SK-N-SH (cell line): ENCODE measurements at regions not wholly inside any gene's neighbourhood (a gene's known extent, or its start where the extent isn't known, plus 50 kb on each side); places are given as distances from the start of the nearest gene placed in this dataset.

Source experiments
- CTCF ChIA-PET: fragments of 300-600, 350-600 bp; formaldehyde crosslinking; extraction: SDS; loops from one replicate; lab custom pipeline; 2021; lab: Yijun Ruan, JAX
- POLR2A ChIA-PET: fragments of 350-600 bp; sonication (Branson Sonifier 250); formaldehyde crosslinking; extraction: SDS; loops from one replicate; lab custom pipeline; 2020; ENCODE audit warnings: antibody characterized with exemption, inconsistent platforms; lab: Yijun Ruan, JAX
- DNase-seq: peaks from one replicate; pipeline ENCODE4 v3.0.0; 2012
- H2AFZ ChIP-seq: fragments of 200-600 bp; sonication (generic); 2 replicates; pipeline ENCODE4 v1.8.1; 2016; ENCODE audit warnings: antibody characterized with exemption, mild to moderate bottlenecking, low read depth
- H3F3A ChIP-seq: fragments of 200-600 bp; sonication (generic); replicated peaks from 2 replicates; pipeline ENCODE3; 2016; ENCODE audit warnings: antibody characterized with exemption, mild to moderate bottlenecking; ENCODE audit not compliant: insufficient read depth
- H3K27ac ChIP-seq, 2 experiments: fragments of 200-500 bp in 1 of 2; fragments of 200-600 bp in 1 of 2; sonication (Bioruptor generic) in 1 of 2; sonication (generic), shearing (Covaris generic) in 1 of 2; 2 replicates each; pipeline versions ENCODE4 v1.5.1 to v1.6.1; 2014 to 2016; ENCODE audit warnings: low read depth in 2 of 2, inconsistent platforms in 1 of 2, low read length in 1 of 2, mild to moderate bottlenecking in 1 of 2, mixed read lengths in 1 of 2
- H3K27me3 ChIP-seq: fragments of 200-600 bp; sonication (generic), shearing (Covaris generic); 2 replicates; pipeline ENCODE4 v1.6.1; 2016; ENCODE audit warnings: mixed run types; ENCODE audit not compliant: insufficient read depth
- H3K36me3 ChIP-seq, 2 experiments: fragments of 200-500 bp in 1 of 2; fragments of 200-600 bp in 1 of 2; sonication (Bioruptor generic) in 1 of 2; sonication (generic) in 1 of 2; replicated peaks in 1 of 2; 2 replicates each; pipeline versions ENCODE3 to v1.5.1; 2014 to 2016; ENCODE audit warnings: low read length in 1 of 2, mild to moderate bottlenecking in 1 of 2; ENCODE audit not compliant: insufficient read depth in 2 of 2, control insufficient read depth in 1 of 2
- H3K4me1 ChIP-seq, 2 experiments: fragments of 200-500 bp in 1 of 2; fragments of 200-600 bp in 1 of 2; sonication (Bioruptor generic) in 1 of 2; sonication (generic), shearing (Covaris generic) in 1 of 2; 2 replicates each; pipeline versions ENCODE4 v1.5.1 to v1.6.1; 2014 to 2016; ENCODE audit warnings: low read depth in 1 of 2, low read length in 1 of 2, mixed run types in 1 of 2; ENCODE audit not compliant: insufficient read depth in 2 of 2, control insufficient read depth in 1 of 2
- H3K4me2 ChIP-seq: fragments of 200-600 bp; sonication (generic), shearing (Covaris generic); 2 replicates; pipeline ENCODE4 v1.6.1; 2017; ENCODE audit warnings: mixed run types
- H3K4me3 ChIP-seq, 2 experiments: fragments of 200-500 bp in 1 of 2; fragments of 200-600 bp in 1 of 2; sonication (Bioruptor generic) in 1 of 2; sonication (generic), shearing (Covaris generic) in 1 of 2; 2 replicates each; pipeline versions ENCODE4 v1.5.1 to v1.8.1; 2014 to 2016; ENCODE audit warnings: low read depth in 2 of 2, inconsistent platforms in 1 of 2, low read length in 1 of 2, mild to moderate bottlenecking in 1 of 2, mixed read lengths in 1 of 2, moderate library complexity in 1 of 2
- H3K79me2 ChIP-seq: fragments of 200-600 bp; sonication (generic); 2 replicates; pipeline ENCODE4 v1.8.1; 2017; ENCODE audit warnings: mild to moderate bottlenecking; ENCODE audit not compliant: insufficient read depth
- H3K9ac ChIP-seq: fragments of 200-600 bp; sonication (generic); 2 replicates; pipeline ENCODE4 v1.6.1; 2017; ENCODE audit warnings: mixed run types
- H3K9me2 ChIP-seq: fragments of 200-600 bp; sonication (generic); 2 replicates; pipeline ENCODE4 v1.6.1; 2017; ENCODE audit warnings: mixed run types
- H3K9me3 ChIP-seq: fragments of 200-600 bp; sonication (generic); 2 replicates; pipeline ENCODE4 v1.6.1; 2017; ENCODE audit warnings: mixed run types, mild to moderate bottlenecking, moderate library complexity
- H4K20me1 ChIP-seq: fragments of 200-600 bp; sonication (generic); 2 replicates; pipeline ENCODE4 v1.6.1; 2017; ENCODE audit warnings: mild to moderate bottlenecking, mixed run types; ENCODE audit not compliant: insufficient read depth
- EZH2phosphoT487 ChIP-seq: fragments of 200-600 bp; sonication (generic); IDR thresholded peaks from 2 replicates; pipeline ENCODE4 v1.6.1; 2017; ENCODE audit warnings: low read depth, mixed run types, mild to moderate bottlenecking, antibody characterized with exemption, moderate library complexity, borderline replicate concordance
- FOSL2 ChIP-seq: IDR thresholded peaks from 2 replicates; pipeline ENCODE4 v1.4.0; 2012; ENCODE audit warnings: low read depth, mild to moderate bottlenecking, moderate library complexity, borderline replicate concordance
- FOXJ3 ChIP-seq: sonication (generic); formaldehyde crosslinking; IDR thresholded peaks from 2 replicates; pipeline ENCODE4 v1.5.1; 2020; ENCODE audit warnings: mild to moderate bottlenecking, missing genetic modification reagents
- NFIC ChIP-seq: IDR thresholded peaks from 2 replicates; pipeline ENCODE4 v1.4.0; 2012; ENCODE audit warnings: borderline replicate concordance
- NRF1 ChIP-seq: IDR thresholded peaks from 2 replicates; pipeline ENCODE4 v1.6.1; 2012; ENCODE audit warnings: low read depth, mild to moderate bottlenecking, low read length
- RAD21 ChIP-seq: IDR thresholded peaks from 2 replicates; pipeline ENCODE4 v1.6.1; 2012; ENCODE audit warnings: mild to moderate bottlenecking, low read length
- RFX5 ChIP-seq: IDR thresholded peaks from 2 replicates; pipeline ENCODE4 v1.6.1; 2012; ENCODE audit warnings: mild to moderate bottlenecking, improper control_type of control experiment, low read length
- SIN3A ChIP-seq: IDR thresholded peaks from 2 replicates; pipeline ENCODE4 v1.6.1; 2012; ENCODE audit warnings: low read depth, mild to moderate bottlenecking, low read length, moderate library complexity, borderline replicate concordance
- SMC3 ChIP-seq: IDR thresholded peaks from 2 replicates; pipeline ENCODE4 v1.6.1; 2012; ENCODE audit warnings: low read depth, low read length, improper control_type of control experiment
- WGBS: methylation state at CpG from one replicate; pipeline ENCODE4 v1.1.6; 2017; ENCODE audit warnings: low lambda C conversion rate; 5-methylcytosine and 5-hydroxymethylcytosine counted together
- TF ChIP-seq, protein P1 (sequence below): IDR thresholded peaks from 2 replicates; pipeline ENCODE4 v1.4.0; 2012; ENCODE audit warnings: low read depth
- TF ChIP-seq, protein P2 (sequence below): fragments of 150-350 bp; IDR thresholded peaks from 2 replicates; pipeline ENCODE4 v1.6.1; 2017; ENCODE audit warnings: antibody characterized with exemption, low read length, low read depth, borderline replicate concordance
- TF ChIP-seq, protein P3 (sequence below): IDR thresholded peaks from 2 replicates; pipeline ENCODE4 v1.4.0; 2012; ENCODE audit warnings: low read depth, borderline replicate concordance
- TF ChIP-seq, protein P4 (sequence below): IDR thresholded peaks from 2 replicates; pipeline ENCODE4 v1.6.1; 2012; ENCODE audit warnings: mild to moderate bottlenecking, low read depth, low read length, moderate library complexity
- TF ChIP-seq, protein P5 (sequence below): fragments of 200-600 bp; sonication (generic); IDR thresholded peaks from 2 replicates; pipeline ENCODE4 v1.6.1; 2017; ENCODE audit warnings: antibody characterized with exemption, mild to moderate bottlenecking, moderate library complexity
- TF ChIP-seq, protein P6 (sequence below): fragments of 150-350 bp; IDR thresholded peaks from 2 replicates; pipeline ENCODE4 v1.6.1; 2016; ENCODE audit warnings: mild to moderate bottlenecking, low read depth, low read length

DNA sequence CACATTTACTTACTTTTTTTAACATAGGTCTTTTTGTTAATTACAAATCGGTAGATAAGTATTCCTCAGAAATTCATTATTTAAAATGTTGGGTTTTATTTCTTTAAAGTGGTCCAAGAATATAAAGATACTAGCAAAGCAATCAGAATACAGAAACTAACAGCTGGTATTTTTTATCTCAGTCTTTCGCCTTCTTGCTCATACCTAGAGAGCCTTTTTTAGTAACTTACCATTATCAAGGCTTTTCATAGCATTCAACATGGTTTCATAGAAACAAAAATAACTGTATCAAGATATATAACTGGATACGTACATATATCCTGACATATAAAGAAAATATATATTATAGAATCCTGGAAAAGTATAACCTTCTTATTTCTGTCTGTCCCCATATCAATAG is 227.8 kb upstream of the MIR17HG start:
- Histone ChIP-seq H3K4me2 (no peak overlapping the region), H4K20me1 (no peaks in the 10 kb centered on the region), H3K9ac (no peak overlapping the region), H3K79me2 (no peaks in the 10 kb centered on the region), H3K27me3 (no peaks in the 10 kb centered on the region), H3K4me1 (no peaks in the 10 kb centered on the region), H3K27ac (no peak overlapping the region), H3F3A (no peaks in the 10 kb centered on the region), H3K4me3 (no peak overlapping the region), H2AFZ (no peak overlapping the region), H3K9me2 (no peaks in the 10 kb centered on the region), H3K36me3 (no peaks in the 10 kb centered on the region), H3K9me3 (no peaks in the 10 kb centered on the region)
- CTCF ChIA-PET: no interaction called here
- POLR2A ChIA-PET: no interaction called here
- DNase-seq: no peak
- WGBS: 51% methylated on average over 3 of the region's 3 CpGs
- TF ChIP-seq FOXJ3 (no peak), NFIC (no peak), SMC3 (no peak), SIN3A (no peak), FOSL2 (no peak), RFX5 (no peak), NRF1 (no peak), RAD21 (no peak), EZH2phosphoT487 (no peak)
- TF ChIP-seq, protein P1, sequence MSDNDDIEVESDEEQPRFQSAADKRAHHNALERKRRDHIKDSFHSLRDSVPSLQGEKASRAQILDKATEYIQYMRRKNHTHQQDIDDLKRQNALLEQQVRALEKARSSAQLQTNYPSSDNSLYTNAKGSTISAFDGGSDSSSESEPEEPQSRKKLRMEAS: no peak
- TF ChIP-seq, protein P2, sequence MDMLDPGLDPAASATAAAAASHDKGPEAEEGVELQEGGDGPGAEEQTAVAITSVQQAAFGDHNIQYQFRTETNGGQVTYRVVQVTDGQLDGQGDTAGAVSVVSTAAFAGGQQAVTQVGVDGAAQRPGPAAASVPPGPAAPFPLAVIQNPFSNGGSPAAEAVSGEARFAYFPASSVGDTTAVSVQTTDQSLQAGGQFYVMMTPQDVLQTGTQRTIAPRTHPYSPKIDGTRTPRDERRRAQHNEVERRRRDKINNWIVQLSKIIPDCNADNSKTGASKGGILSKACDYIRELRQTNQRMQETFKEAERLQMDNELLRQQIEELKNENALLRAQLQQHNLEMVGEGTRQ: no peak
- TF ChIP-seq, protein P3, sequence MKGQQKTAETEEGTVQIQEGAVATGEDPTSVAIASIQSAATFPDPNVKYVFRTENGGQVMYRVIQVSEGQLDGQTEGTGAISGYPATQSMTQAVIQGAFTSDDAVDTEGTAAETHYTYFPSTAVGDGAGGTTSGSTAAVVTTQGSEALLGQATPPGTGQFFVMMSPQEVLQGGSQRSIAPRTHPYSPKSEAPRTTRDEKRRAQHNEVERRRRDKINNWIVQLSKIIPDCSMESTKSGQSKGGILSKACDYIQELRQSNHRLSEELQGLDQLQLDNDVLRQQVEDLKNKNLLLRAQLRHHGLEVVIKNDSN: no peak
- TF ChIP-seq, protein P4, sequence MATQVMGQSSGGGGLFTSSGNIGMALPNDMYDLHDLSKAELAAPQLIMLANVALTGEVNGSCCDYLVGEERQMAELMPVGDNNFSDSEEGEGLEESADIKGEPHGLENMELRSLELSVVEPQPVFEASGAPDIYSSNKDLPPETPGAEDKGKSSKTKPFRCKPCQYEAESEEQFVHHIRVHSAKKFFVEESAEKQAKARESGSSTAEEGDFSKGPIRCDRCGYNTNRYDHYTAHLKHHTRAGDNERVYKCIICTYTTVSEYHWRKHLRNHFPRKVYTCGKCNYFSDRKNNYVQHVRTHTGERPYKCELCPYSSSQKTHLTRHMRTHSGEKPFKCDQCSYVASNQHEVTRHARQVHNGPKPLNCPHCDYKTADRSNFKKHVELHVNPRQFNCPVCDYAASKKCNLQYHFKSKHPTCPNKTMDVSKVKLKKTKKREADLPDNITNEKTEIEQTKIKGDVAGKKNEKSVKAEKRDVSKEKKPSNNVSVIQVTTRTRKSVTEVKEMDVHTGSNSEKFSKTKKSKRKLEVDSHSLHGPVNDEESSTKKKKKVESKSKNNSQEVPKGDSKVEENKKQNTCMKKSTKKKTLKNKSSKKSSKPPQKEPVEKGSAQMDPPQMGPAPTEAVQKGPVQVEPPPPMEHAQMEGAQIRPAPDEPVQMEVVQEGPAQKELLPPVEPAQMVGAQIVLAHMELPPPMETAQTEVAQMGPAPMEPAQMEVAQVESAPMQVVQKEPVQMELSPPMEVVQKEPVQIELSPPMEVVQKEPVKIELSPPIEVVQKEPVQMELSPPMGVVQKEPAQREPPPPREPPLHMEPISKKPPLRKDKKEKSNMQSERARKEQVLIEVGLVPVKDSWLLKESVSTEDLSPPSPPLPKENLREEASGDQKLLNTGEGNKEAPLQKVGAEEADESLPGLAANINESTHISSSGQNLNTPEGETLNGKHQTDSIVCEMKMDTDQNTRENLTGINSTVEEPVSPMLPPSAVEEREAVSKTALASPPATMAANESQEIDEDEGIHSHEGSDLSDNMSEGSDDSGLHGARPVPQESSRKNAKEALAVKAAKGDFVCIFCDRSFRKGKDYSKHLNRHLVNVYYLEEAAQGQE: no peak
- TF ChIP-seq, protein P5, sequence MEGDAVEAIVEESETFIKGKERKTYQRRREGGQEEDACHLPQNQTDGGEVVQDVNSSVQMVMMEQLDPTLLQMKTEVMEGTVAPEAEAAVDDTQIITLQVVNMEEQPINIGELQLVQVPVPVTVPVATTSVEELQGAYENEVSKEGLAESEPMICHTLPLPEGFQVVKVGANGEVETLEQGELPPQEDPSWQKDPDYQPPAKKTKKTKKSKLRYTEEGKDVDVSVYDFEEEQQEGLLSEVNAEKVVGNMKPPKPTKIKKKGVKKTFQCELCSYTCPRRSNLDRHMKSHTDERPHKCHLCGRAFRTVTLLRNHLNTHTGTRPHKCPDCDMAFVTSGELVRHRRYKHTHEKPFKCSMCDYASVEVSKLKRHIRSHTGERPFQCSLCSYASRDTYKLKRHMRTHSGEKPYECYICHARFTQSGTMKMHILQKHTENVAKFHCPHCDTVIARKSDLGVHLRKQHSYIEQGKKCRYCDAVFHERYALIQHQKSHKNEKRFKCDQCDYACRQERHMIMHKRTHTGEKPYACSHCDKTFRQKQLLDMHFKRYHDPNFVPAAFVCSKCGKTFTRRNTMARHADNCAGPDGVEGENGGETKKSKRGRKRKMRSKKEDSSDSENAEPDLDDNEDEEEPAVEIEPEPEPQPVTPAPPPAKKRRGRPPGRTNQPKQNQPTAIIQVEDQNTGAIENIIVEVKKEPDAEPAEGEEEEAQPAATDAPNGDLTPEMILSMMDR: no peak
- TF ChIP-seq, protein P6, sequence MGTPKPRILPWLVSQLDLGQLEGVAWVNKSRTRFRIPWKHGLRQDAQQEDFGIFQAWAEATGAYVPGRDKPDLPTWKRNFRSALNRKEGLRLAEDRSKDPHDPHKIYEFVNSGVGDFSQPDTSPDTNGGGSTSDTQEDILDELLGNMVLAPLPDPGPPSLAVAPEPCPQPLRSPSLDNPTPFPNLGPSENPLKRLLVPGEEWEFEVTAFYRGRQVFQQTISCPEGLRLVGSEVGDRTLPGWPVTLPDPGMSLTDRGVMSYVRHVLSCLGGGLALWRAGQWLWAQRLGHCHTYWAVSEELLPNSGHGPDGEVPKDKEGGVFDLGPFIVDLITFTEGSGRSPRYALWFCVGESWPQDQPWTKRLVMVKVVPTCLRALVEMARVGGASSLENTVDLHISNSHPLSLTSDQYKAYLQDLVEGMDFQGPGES: no peak
